ENCODE measurements at regions not wholly inside any gene's neighbourhood (a gene's known extent, or its start where the extent isn't known, plus 50 kb on each side); places are given as distances from the start of the nearest gene placed in this dataset.
"Not testable (repeated sequence)": the region's sequence is repeated elsewhere in the genome, so short reads cannot be mapped to it uniquely, and the experiment has no call there.

DNA sequence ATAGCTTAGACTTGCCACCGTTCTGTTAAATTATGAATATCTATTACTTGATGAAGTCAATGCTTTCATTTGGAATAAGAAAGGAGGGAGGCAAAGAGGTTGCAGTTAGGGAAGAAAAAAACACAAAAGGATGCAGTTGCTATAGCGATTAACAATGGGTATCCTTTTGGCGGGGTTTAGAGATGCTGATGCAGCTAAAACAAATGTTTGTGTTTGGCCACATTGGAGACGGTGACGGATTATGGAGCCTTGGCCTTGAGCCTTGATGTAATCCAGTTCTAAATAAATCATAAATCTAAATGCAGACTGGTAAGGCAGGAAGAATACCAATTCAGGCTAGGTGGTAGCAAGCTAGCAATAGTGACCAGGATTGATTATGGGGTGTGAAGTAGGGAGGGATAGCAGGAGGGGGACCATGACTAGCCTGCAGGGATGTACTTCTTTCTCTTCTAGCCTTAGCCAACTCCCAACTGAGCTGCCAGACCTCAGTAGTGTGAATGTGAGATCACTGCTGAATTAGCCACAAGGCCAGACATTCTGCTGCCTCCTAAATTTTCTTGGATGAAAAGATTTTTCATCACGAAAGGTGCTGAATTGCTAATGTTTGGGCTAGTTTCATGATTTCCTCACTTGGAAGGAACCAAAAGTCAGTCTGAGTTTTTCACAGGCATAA lies 160.3 kb downstream of the TLR4 start:
- no peak for DNase-seq

DNA sequence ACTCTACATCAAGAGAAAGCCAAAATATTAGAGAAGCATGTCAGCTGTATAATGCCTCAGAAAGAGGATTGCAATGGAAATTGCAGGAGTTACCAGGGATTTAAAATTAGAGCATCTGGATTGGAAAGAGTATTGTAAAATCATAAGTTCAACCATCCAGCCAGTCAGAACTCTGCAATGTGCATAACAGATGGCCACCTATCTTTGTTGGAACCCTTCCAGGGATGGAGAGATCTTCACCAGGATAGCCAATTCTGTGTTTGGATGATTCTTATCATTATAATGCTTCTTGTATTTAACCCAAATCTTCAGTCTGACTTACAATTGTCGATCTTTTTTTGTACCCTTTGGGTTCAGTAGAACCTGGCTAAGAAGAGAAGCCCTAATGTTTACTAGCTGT lies 164.4 kb downstream of the TLR4 start:
- no peak for DNase-seq

GRCh38 chr9:117869287-117869686 lies 165.1 kb downstream of the TLR4 start:
- DNase-seq, result no peak

DNA sequence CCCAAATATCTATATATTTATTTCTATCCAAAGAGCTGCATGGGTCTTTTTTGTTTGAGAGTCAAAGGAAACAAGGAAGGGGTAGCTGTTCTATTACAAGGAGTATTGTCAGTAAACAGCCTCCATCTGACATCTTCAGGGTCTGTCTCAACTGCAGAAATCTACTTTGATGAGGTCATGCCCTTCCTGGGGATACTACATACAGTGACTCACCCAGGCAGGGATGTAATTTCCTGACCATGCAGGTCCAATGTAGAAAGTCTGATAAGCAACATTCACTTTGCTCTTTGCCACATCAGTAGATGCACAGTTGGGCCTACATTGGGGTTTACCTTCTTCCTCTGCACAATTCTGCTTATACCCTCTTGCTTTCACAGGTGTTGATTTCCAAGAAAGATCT lies 165.5 kb downstream of the TLR4 start:
- no peak for DNase-seq

- DNase-seq, result no peak
Observed at GRCh38 chr9:117873664-117874063, 169.5 kb downstream of the TLR4 start.

GRCh38 chr9:117875886-117876285 lies 171.7 kb downstream of the TLR4 start:
- no peak for DNase-seq

DNA sequence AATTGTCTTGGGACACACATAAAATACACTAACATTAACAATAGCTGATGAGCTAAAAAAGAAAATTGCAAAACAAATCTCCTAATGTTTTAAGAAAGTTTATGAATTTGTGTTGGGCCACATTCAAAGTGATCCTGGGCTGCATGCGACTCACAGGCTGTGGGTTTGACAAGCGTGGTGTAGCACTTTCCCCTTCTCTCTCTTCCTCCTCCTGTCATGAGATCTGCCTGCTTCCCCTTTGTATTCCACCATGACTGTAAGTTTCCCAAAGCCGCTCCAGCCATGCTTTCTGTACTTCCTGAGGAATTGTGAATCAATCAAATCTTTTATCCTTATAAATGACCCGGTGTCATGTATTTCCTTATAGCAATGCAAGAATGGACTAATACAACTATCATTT lies 178.0 kb downstream of the TLR4 start:
- no peak for DNase-seq

- no peak for DNase-seq
Observed at GRCh38 chr9:117886616-117887015, 182.4 kb downstream of the TLR4 start.

DNA sequence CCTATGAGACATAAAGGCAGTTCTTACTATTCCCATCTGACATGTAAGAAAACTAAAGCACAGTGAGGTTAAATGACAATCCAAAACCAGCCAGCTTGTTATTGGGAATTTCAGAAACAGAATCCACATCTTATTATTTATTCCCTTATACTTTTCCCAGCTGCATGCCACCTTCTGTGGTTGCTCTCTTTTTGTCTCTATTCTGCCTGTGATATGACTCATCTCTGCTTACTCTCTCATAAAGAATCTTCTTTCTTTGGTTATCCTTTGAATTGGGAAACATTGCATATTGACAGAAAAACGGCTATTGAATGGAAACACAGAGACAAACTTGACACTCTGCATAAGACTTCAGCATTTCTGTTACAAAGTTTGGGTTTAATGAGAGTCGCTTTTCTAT lies 183.2 kb downstream of the TLR4 start:
- DNase-seq, result no peak

GRCh38 chr9:117887941-117888340 lies 183.7 kb downstream of the TLR4 start:
- DNase-seq, result no peak

DNA sequence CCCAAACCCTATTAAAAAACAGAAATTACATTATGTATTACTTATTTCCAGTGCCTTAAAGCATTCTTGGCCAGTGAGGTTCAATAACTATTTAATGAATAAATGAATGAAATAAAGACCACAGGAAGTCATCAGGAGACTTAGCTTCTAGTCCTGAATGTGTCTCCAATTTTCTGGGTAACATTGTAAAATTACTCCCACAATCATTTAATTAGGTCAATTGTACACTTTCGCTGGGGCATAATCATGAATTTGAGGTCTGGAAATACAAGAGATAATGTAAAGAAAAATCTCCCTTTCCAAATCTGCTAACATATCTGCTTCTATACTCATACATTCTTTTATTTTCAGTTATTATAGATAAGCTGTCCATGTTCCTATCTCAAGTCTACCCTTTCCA lies 199.2 kb downstream of the TLR4 start:
- DNase-seq, result no peak

- DNase-seq, result no peak
Observed at GRCh38 chr9:117906763-117907162, 202.6 kb downstream of the TLR4 start.

DNA sequence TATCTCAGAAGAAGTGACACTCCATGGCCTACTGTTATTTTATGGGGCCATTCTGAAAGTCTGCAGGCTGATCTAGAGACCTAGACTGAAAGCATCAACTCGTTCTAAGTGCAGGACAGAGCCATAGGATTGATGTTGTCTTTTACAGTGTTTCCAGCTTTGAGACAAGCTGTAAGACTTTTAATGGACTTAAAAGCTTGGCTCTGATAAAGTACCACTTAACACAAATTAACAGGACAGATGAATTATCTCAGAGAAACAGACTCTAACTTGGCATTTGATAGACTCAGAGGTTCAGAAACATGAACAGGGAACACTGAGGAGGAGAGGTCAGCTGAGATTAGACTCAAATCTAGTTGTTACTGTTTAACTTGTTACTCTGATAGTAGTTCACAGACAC lies 203.2 kb downstream of the TLR4 start:
- DNase-seq, result no peak

DNA sequence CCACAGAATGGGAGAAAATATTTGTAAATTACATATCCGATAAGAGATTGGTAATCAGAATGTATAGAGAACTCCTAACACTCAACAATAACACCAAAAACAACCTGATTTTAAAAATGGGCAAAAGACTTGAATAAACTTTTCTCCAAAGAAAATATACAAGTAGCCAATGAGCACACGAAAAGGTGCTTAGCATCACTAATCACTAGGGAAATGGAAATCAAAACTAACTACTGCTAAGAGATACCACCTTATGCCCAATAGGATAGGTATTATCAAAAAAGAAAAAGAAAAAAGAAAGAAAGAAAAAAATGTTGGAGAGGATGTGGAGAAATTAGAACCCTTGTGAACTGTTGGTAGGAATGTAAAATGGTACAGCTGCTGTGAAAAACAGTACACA lies 212.1 kb downstream of the TLR4 start:
- no peak for DNase-seq

GRCh38 chr9:117917873-117918272 lies 213.7 kb downstream of the TLR4 start:
- DNase-seq, result peak; percentile 4

DNA sequence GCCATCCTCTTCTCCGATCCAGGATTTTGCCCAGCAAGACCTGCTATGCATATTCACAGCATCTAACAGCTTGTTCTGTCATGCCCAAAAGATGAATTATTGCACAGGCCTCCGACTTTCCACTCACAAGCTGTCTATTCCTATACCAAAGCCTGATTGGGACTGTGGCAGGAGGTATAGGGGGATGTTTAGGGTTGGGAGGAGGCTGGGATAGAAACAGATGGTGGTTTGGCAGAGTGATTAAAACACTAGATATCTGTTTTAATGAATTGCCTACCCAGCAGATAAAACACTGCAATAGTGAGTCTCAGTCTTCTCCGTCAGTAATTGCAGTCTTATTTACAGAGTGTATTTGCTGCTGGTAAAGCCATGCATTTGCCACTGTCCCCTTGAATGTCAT lies 215.3 kb downstream of the TLR4 start:
- no peak for DNase-seq

DNA sequence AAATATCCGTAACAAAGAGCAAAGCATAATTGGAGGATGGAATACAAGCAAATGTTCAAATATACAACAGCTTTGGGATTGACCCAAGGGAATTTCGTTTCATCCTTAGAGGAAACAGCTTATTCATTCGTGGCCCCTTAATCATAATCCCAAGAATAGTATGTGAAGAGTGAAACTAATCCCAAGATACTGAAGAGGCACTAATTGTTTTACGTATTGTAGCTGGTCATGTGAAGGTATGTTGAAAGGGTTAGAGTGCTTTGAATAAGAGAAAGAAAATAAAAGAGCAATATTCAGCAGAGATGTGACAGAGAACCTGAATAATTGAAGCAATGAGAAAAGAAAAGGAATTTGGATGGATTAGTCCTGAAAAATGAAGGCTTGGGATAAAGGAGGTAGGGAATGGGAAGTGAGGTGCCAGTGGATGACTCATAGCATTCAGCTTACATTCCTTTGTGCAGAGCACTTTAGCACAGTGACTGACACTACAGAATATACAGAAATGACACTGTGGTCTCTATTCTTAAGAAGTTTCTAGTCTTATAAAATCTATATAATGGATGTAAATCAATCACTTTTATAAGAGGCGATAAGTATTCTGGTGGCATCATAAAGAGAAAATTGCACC lies 221.9 kb downstream of the TLR4 start:
- no peak for DNase-seq

DNA sequence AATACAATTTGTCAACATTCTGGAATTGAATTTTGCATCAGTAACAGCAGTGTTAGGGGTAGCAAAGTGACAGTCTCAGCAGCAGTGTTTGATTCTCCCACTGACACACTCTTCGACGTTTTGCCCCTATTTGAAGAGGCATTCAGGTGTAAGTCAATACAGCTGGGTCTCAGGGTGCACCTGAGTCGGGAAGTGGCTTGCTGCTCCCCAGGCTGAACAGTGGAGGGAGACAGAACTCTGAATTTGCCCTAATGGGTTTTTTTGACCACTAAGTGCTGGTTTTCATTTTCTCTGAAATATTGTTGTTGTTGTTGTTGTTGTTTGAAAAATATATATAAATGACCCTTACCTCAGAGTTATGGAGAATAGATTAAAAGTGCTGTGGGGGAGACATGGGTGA lies 223.2 kb downstream of the TLR4 start:
- no peak for DNase-seq

DNA sequence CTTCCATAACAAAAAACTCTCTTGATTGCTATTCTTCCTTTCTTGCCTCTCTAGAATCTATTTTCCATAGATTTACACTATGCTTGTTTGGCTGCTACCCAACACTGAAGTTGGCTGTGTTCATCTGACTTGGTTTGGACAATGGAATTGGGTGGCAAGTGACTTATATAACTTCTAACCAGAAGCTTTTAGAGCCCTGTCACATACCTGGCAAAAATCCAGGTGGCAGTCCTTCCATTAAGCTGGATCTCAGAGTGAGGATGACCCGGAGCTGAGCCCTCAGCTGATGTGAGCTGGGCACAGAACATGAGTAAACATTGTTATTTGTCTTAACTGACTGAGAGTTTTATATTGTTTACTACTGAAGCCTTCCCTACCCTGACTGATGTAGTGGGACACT lies 225.7 kb downstream of the TLR4 start:
- DNase-seq, result peak; percentile 43

DNA sequence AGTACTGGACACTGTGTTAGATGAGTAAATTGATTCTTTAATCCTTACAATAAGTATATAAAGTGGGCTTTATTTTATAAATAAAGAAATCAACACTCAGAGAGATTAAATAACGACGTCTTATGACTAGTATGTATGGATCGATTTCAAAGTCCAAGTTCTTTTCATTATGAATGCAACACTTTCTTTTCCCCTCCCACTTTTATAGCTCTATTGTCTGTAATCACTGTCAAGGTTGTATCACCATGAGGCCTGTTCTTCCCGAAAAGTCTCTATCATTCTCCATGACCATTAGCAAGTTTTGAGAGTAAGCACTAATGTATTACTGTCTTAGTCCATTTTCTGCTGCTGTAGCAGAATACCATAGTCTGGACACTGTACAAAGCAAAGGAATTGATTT lies 228.4 kb downstream of the TLR4 start:
- no peak for DNase-seq

GRCh38 chr9:117936185-117937130 lies 232.3 kb downstream of the TLR4 start:
- DNase-seq, result no peak

DNA sequence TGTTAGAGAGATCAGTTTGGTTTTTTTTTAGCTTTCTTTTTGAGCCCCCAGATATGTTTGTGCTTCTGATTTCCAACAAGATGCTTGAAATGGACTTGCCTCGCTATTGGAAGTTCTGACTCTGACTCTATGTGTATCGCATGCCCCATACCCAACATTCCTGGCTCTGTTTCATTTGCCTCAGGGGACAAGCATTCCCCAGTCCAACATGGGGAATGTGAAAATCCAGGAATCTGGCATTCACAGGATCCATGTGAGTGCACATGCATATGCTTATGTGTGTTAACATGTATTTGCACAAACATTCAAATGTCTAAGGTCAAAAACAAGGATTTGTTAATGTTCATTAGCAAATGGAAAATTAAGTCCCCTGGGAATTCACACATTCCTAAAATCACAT lies 233.9 kb downstream of the TLR4 start:
- no peak for DNase-seq

GRCh38 chr9:117938896-117939295 lies 234.7 kb downstream of the TLR4 start:
- DNase-seq, result no peak

GRCh38 chr9:117944750-117945149 lies 240.5 kb downstream of the TLR4 start:
- not testable (repeated sequence) for DNase-seq

All from DMS153 (cell line).